ENCODE measurements at regions not wholly inside any gene's neighbourhood (a gene's known extent, or its start where the extent isn't known, plus 50 kb on each side); places are given as distances from the start of the nearest gene placed in this dataset.

DNA sequence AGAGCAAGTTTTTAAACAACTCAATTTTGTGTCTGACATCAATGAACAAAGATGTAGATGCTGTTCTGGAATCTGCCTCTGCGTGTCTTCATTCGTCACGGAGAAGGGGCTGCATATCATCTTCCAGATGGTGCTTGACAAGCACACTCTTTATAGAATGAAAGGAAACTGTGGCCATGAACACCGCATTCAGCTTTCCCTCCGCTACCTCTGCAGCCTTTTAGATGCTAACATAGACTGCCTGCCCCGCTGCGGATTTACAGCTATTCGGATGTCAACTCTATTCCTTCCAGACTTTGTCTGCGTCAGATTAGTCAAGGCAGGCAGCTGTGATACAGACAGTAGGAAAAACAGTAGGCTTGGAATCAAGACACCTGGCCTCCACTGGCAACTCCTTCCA lies 232.9 kb downstream of the TJP1 start:
- 62 to 86% methylated on average over 9 of the region's 9 CpGs for WGBS, 2 donors

DNA sequence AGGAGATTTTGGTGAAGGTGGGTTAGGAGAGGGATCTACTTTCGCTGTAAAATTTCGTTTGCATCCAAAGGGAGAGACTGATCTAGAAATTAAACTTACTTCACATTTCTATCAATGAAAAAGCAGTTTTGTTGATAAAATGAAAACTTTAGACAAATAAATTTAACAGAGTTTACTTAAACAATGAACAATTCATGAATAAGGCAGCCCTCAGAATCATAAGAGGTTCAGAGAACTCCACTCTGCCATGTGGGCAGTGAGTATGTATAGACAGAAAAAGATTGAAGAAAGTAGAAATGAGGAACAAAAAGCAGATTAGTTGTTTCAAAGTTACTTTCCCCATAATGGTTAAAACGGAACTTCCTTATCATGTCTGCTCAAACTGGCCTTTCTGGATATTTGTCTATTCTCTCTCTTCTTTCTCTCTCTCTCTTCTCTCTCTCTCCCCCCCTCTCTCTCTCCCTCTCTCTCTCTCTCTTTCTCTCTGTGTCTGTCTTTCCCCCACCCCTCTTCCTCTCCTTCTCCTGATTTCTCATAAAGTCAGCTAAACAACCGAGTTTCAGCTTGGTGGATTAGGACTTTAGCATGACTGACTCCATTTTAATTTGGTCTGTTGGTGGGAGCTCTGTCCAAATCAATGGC lies 248.9 kb downstream of the TJP1 start:
- no peak for DNase-seq
- Histone ChIP-seq H3K27me3 (peaks cover 4 to 38% (median 7%) of the 10 kb centered on the region in 3 donors), H3K36me3 (no peaks in the 10 kb centered on the region), H3K4me1 (peaks cover 0 to 19% (median 13%) of the 10 kb centered on the region in 4 donors), H3K27ac (no peak overlapping the region), H3K9me3 (no peaks in the 10 kb centered on the region), H3K4me3 (no peak overlapping the region)
- WGBS, 2 donors, result 82 to 87% methylated on average over 4 of the region's 4 CpGs
- intact Hi-C loops (cut with DNase I), result loop anchor here (5.0 kb wide), 2 partner anchors 306 to 431 kb away; partner anchors contain the start of gene NSMCE3
- TF ChIP-seq EP300 (IDR thresholded peaks at IDR 0.05) (no peak), POLR2AphosphoS5 (IDR thresholded peaks at IDR 0.05) (no peak), POLR2A (IDR thresholded peaks at IDR 0.05) (no peak), CTCF (IDR thresholded peaks at IDR 0.05) (no peak)

More for the DNA sequence above, 232.9 kb downstream of the TJP1 start:
- Histone ChIP-seq H3K36me3 (no peaks in the 10 kb centered on the region), H3K27ac (no peak overlapping the region), H3K4me3 (no peak overlapping the region), H3K9me3 (no peaks in the 10 kb centered on the region), H3K27me3 (no peaks in the 10 kb centered on the region), H3K4me1 (peaks cover 0 to 7% (median 2%) of the 10 kb centered on the region in 4 donors)
- DNase-seq, result no peak
- no peak for TF ChIP-seq POLR2A (IDR thresholded peaks at IDR 0.05)
- intact Hi-C loops (cut with DNase I), result no loop called here

DNA sequence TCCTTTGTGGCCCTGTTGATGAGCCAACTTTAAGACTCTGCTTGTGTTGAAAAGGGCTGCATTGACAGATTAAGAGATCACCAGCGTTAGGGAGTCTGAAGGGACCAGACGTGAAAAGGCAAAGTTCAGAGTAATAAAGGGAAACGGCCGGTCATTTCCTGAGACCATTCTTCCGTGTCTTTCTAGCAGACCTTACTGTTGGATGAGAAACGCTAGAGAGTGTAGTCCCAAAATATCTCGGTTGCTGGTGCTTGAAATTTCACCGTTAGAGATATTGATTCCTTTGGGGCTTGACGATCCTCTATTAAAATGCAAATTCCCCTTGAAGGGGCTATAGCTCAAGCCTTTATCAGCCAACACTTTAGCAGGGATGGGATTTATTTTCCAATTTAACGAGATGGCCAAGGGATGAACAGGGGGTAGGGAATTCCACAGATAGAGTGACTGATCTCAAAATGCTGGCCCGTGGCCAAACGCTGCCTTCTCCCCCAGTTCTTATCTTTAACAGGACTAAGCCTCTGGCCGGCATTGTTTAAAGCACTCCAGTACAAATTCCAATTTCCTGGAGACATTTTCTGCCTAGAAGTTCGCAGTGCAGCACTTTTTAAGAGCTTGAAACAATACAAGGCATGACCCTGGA lies 250.4 kb downstream of the TJP1 start:
- no peaks in the 10 kb centered on the region for H3K9me3 ChIP-seq
- H3K4me3 ChIP-seq, result peak overlapping the region in 1 of 4 donors; percentile 50
- no peaks in the 10 kb centered on the region for H3K36me3 ChIP-seq
- H3K4me1 ChIP-seq, result peaks cover 0 to 19% (median 13%) of the 10 kb centered on the region in 4 donors
- no peak for DNase-seq
- TF ChIP-seq EP300 (IDR thresholded peaks at IDR 0.05) (no peak), CTCF (IDR thresholded peaks at IDR 0.05) (no peak), POLR2A (IDR thresholded peaks at IDR 0.05) (no peak), POLR2AphosphoS5 (IDR thresholded peaks at IDR 0.05) (no peak)
- peaks cover 4 to 52% (median 7%) of the 10 kb centered on the region in 3 donors for H3K27me3 ChIP-seq
- H3K27ac ChIP-seq, result no peak overlapping the region
- intact Hi-C loops (cut with DNase I), result loop anchor here (5.0 kb wide), 2 partner anchors 305 to 430 kb away; partner anchors contain the start of gene NSMCE3
- 1 to 3% methylated on average over 14 of the region's 14 CpGs for WGBS, 2 donors

DNA sequence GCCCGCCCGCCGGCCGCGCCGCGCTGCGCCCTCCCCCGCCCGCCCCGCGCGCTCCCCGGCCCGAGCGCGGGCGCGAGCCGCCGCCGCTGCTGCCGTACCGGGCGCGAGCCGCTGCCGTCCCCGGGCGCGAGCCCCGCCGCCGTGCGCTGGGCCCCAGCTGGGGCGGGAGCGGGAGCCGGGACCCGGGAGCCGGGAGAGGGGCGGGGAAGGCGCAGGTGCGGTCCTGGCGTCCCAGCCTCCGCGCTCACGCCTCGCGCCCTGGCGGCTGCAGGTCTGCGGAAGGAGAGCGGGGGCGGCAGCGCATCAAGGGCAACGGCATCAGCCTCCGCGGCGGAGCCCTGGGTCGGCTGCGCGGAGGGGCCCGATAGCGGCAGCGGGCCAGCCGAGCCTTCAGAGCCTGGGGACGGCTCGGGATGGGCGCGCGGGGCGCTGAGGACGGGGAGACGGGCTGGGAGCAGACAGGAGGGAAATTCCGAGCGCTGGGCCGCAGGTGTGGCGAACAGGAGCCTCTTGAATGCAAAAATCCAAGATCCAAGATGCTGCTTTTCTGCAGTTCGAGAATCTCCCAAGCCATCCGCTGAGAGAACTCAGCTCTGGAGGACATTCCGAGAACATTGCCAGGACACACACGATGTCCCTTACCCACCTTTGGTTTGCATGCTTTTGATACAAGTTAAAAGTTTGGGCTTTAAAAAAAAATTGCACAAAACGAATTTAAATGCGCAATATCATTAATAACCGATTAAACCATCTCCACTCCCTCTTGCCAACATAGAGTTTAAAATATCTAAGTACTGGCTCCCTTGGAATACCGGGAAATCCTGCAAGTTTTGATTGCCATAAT lies 251.1 kb downstream of the TJP1 start:
- intact Hi-C loops (cut with DNase I), result loop anchor here (5.0 kb wide), 2 partner anchors 304 to 429 kb away; partner anchors contain the start of gene NSMCE3
- DNase-seq, result no peak
- peaks cover 4 to 52% (median 7%) of the 10 kb centered on the region in 3 donors for H3K27me3 ChIP-seq

More for the DNA sequence above, 251.1 kb downstream of the TJP1 start:
- TF ChIP-seq POLR2AphosphoS5 (IDR thresholded peaks at IDR 0.05) (no peak), CTCF (IDR thresholded peaks at IDR 0.05) (no peak), EP300 (IDR thresholded peaks at IDR 0.05) (no peak), POLR2A (IDR thresholded peaks at IDR 0.05) (no peak)
- Histone ChIP-seq H3K4me3 (peak overlapping the region; percentile 32 to 53 (median 46)), H3K9me3 (no peaks in the 10 kb centered on the region), H3K4me1 (peaks cover 0 to 19% (median 13%) of the 10 kb centered on the region in 4 donors), H3K36me3 (no peaks in the 10 kb centered on the region), H3K27ac (peak overlapping the region in 2 of 4 donors; percentile 8 to 22)
- WGBS, 2 donors, result 1 to 2% methylated on average over 85 of the region's 85 CpGs

All from sigmoid colon (tissue), 6 donors.